Neural progenitor cell (in vitro differentiated cells): ENCODE measurements at regions not wholly inside any gene's neighbourhood (a gene's known extent, or its start where the extent isn't known, plus 50 kb on each side); places are given as distances from the start of the nearest gene placed in this dataset.

Experiments
- EZH2 ChIP-seq: fragments of 200-600 bp; sonication (generic); IDR thresholded peaks from 2 replicates; pipeline ENCODE4 v1.6.1; 2017; ENCODE audit warnings: antibody characterized with exemption, mild to moderate bottlenecking, moderate library complexity
- TF ChIP-seq, protein P1 (sequence below): fragments of 200-600 bp; sonication (generic); IDR thresholded peaks from 2 replicates; pipeline ENCODE4 v1.5.1; 2017; ENCODE audit warnings: antibody characterized with exemption, mild to moderate bottlenecking

DNA sequence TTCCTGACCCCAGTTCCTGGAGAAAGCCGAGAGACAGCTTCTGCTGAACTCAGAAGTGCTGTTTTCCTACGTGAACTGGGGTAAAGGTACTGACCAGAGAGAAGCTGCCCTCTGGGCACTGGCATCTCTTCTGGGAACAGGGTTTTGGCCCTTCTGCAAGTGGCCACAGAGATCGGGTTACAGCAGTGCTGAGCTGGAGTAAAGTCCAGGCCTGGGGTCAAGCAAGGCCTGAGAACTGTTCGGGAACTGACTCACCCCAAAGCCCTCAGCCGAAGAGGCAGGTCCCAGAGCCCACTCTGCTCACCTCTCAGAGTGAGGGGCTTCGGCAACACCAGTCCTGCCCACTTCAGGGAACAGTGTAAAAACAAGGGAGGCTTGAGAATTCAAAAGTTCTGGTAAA lies 177.2 kb upstream of the RUNX1 start:
- TF ChIP-seq, protein P1, sequence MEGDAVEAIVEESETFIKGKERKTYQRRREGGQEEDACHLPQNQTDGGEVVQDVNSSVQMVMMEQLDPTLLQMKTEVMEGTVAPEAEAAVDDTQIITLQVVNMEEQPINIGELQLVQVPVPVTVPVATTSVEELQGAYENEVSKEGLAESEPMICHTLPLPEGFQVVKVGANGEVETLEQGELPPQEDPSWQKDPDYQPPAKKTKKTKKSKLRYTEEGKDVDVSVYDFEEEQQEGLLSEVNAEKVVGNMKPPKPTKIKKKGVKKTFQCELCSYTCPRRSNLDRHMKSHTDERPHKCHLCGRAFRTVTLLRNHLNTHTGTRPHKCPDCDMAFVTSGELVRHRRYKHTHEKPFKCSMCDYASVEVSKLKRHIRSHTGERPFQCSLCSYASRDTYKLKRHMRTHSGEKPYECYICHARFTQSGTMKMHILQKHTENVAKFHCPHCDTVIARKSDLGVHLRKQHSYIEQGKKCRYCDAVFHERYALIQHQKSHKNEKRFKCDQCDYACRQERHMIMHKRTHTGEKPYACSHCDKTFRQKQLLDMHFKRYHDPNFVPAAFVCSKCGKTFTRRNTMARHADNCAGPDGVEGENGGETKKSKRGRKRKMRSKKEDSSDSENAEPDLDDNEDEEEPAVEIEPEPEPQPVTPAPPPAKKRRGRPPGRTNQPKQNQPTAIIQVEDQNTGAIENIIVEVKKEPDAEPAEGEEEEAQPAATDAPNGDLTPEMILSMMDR: no peak
- TF ChIP-seq EZH2: no peak
